Esophagus muscularis mucosa (tissue), 3 donors: ENCODE measurements at regions not wholly inside any gene's neighbourhood (a gene's known extent, or its start where the extent isn't known, plus 50 kb on each side); places are given as distances from the start of the nearest gene placed in this dataset.

Experiments
- POLR2A ChIP-seq: fragments of 450-650 bp; IDR thresholded peaks from one replicate; pipeline ENCODE4 v1.6.1; 2017; ENCODE audit warnings: antibody characterized with exemption, moderate library complexity, mild to moderate bottlenecking, low read depth
- POLR2AphosphoS5 ChIP-seq, 2 donors: sonication (generic); formaldehyde crosslinking; IDR thresholded peaks; one replicate each; pipeline ENCODE4 v1.6.1; 2017; ENCODE audit warnings: antibody characterized with exemption in 2 of 2
- TF ChIP-seq, protein P1 (sequence below), 3 experiments: fragments of 200-600 bp in 2 of 3; fragments of 450-650 bp in 1 of 3; sonication (generic) in 2 of 3; IDR thresholded peaks; one replicate each; pipeline ENCODE4 v1.5.1; 2017 to 2019; ENCODE audit warnings: antibody characterized with exemption in 3 of 3, mild to moderate bottlenecking in 2 of 3, moderate library complexity in 1 of 3

- TF ChIP-seq, protein P1, sequence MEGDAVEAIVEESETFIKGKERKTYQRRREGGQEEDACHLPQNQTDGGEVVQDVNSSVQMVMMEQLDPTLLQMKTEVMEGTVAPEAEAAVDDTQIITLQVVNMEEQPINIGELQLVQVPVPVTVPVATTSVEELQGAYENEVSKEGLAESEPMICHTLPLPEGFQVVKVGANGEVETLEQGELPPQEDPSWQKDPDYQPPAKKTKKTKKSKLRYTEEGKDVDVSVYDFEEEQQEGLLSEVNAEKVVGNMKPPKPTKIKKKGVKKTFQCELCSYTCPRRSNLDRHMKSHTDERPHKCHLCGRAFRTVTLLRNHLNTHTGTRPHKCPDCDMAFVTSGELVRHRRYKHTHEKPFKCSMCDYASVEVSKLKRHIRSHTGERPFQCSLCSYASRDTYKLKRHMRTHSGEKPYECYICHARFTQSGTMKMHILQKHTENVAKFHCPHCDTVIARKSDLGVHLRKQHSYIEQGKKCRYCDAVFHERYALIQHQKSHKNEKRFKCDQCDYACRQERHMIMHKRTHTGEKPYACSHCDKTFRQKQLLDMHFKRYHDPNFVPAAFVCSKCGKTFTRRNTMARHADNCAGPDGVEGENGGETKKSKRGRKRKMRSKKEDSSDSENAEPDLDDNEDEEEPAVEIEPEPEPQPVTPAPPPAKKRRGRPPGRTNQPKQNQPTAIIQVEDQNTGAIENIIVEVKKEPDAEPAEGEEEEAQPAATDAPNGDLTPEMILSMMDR (IDR thresholded peaks at IDR 0.05): no peak
- TF ChIP-seq POLR2AphosphoS5 (IDR thresholded peaks at IDR 0.05) (no peak), POLR2A (no peak)
Measured at GRCh38 chr3:31399271-31399670, 133.5 kb upstream of the STT3B start.
